Spleen (tissue), 7 donors: ENCODE measurements at regions not wholly inside any gene's neighbourhood (a gene's known extent, or its start where the extent isn't known, plus 50 kb on each side); places are given as distances from the start of the nearest gene placed in this dataset.

Experiments
- POLR2A ChIP-seq, 3 donors: fragments of 450-650 bp; IDR thresholded peaks; one replicate each; pipeline ENCODE4 v1.5.1; 2017; ENCODE audit warnings: antibody characterized with exemption in 3 of 3, mild to moderate bottlenecking in 1 of 3
- POLR2AphosphoS5 ChIP-seq, 3 donors: sonication (generic); formaldehyde crosslinking; IDR thresholded peaks; one replicate each; pipeline ENCODE4 v1.5.1; 2017; ENCODE audit warnings: antibody characterized with exemption in 3 of 3
- TF ChIP-seq, protein P1 (sequence below), 11 experiments: fragments of 200-600 bp in 7 of 11; fragments of 450-650 bp in 4 of 11; sonication (generic) in 4 of 11; IDR thresholded peaks in 8 of 11; conservative IDR thresholded peaks in 3 of 11; 1 replicate in 7 of 11; 2 replicates in 4 of 11; pipeline versions ENCODE4 v1.4.0 to v1.8.0; 2016 to 2021; ENCODE audit warnings: antibody characterized with exemption in 11 of 11, inconsistent platforms in 4 of 11, mild to moderate bottlenecking in 1 of 11
- donor health status: DM: no; HTN: no; CAD: no; lungs with moderate emphysema.
- donor health status: DM: no; HTN: no; CAD: no.
- donor health status: DM: no; HTN: no; CAD: no.

DNA sequence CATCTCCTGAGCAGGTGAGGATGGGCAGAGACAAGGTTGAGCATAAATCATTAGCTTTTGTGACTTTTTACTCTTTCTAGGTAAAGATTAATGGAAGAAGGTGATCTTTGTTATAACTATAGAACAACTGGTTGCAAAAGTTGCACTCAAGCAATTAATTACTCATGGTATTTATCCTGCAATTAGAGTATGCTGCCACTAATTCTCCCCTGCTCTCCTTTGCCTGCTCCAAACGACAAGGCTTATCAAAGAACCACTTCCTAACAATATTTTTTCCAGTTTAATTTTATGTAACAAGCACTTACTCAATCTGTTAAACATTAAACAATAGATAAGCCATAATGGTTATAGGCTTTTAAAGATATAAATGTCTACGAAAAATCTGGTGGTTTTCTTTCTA, 189.9 kb upstream of the PELI2 start:
- TF ChIP-seq, protein P1, sequence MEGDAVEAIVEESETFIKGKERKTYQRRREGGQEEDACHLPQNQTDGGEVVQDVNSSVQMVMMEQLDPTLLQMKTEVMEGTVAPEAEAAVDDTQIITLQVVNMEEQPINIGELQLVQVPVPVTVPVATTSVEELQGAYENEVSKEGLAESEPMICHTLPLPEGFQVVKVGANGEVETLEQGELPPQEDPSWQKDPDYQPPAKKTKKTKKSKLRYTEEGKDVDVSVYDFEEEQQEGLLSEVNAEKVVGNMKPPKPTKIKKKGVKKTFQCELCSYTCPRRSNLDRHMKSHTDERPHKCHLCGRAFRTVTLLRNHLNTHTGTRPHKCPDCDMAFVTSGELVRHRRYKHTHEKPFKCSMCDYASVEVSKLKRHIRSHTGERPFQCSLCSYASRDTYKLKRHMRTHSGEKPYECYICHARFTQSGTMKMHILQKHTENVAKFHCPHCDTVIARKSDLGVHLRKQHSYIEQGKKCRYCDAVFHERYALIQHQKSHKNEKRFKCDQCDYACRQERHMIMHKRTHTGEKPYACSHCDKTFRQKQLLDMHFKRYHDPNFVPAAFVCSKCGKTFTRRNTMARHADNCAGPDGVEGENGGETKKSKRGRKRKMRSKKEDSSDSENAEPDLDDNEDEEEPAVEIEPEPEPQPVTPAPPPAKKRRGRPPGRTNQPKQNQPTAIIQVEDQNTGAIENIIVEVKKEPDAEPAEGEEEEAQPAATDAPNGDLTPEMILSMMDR (IDR thresholded peaks at IDR 0.05 in 8 of 11, conservative IDR thresholded peaks at IDR 0.05 in 3 of 11) = no peak
- TF ChIP-seq POLR2AphosphoS5 (IDR thresholded peaks at IDR 0.05) (no peak), POLR2A (IDR thresholded peaks at IDR 0.05) (no peak)
